IMR-90 (cell line): ENCODE measurements at regions not wholly inside any gene's neighbourhood (a gene's known extent, or its start where the extent isn't known, plus 50 kb on each side); places are given as distances from the start of the nearest gene placed in this dataset.

ENCODE experiments used
- ATAC-seq: fragments of 200-7000 bp; cut with Tn5 transposase; 2 replicates; pipeline ENCODE4 v1.9.1; 2020; ENCODE audit warnings: low read depth, mild to moderate bottlenecking, moderate library complexity
- BruUV-seq: library from RNA; stranded (reverse); fragments of 400-500 nt; replicated peaks from 2 replicates; lab custom pipeline; 2021; lab: Mats Ljungman, UMichigan
- CTCF ChIA-PET: fragments of 300-600 bp; formaldehyde crosslinking; extraction: SDS; loops from one replicate; lab custom pipeline; 2021; ENCODE audit warnings: antibody characterized with exemption; lab: Yijun Ruan, JAX
- POLR2A ChIA-PET: fragments of 300-600 bp; sonication (Branson Sonifier 250); formaldehyde crosslinking; loops from one replicate; lab custom pipeline; 2022; ENCODE audit warnings: antibody characterized with exemption; ENCODE audit not compliant: unreplicated experiment; lab: Charles Lee
- DNase-seq: peaks from one replicate; pipeline ENCODE4 v3.0.0; 2013
- H2AFZ ChIP-seq: replicated peaks from 2 replicates; pipeline ENCODE3; 2013; ENCODE audit warnings: low read length, mild to moderate bottlenecking; ENCODE audit not compliant: poor library complexity
- H2AK5ac ChIP-seq: 2 replicates; pipeline ENCODE4 v1.6.1; 2013; ENCODE audit warnings: low read depth, low read length, inconsistent platforms
- H2AK9ac ChIP-seq: replicated peaks from 2 replicates; pipeline ENCODE3; 2013; ENCODE audit warnings: mild to moderate bottlenecking, low read depth, low read length, moderate library complexity; ENCODE audit not compliant: poor library complexity
- H2BK120ac ChIP-seq: 2 replicates; pipeline ENCODE4 v1.6.1; 2013; ENCODE audit warnings: low read depth, low read length, inconsistent platforms
- H2BK15ac ChIP-seq: 3 replicates; pipeline ENCODE4 v1.6.1; 2013; ENCODE audit warnings: low read depth, low read length, inconsistent platforms
- H2BK20ac ChIP-seq: 2 replicates; pipeline ENCODE4 v1.6.1; 2013; ENCODE audit warnings: low read depth, mild to moderate bottlenecking, inconsistent platforms, low read length, moderate library complexity
- H2BK5ac ChIP-seq: 2 replicates; pipeline ENCODE4 v1.6.1; 2013; ENCODE audit warnings: mild to moderate bottlenecking, low read depth, low read length, inconsistent platforms; ENCODE audit not compliant: poor library complexity, severe bottlenecking
- H3K14ac ChIP-seq: replicated peaks from 2 replicates; pipeline ENCODE4 v1.6.1; 2013; ENCODE audit warnings: low read depth, low read length, inconsistent platforms
- H3K18ac ChIP-seq: 2 replicates; pipeline ENCODE4 v1.6.1; 2013; ENCODE audit warnings: low read depth, low read length, control low read depth
- H3K23ac ChIP-seq: 2 replicates; pipeline ENCODE4 v1.6.1; 2013; ENCODE audit warnings: low read depth, low read length, inconsistent platforms
- H3K27ac ChIP-seq: 2 replicates; pipeline ENCODE4 v1.5.1; 2013; ENCODE audit warnings: mild to moderate bottlenecking, control low read depth, low read length; ENCODE audit not compliant: insufficient read depth
- H3K27me3 ChIP-seq: 2 replicates; pipeline ENCODE4 v1.6.1; 2013; ENCODE audit warnings: low read length; ENCODE audit not compliant: control insufficient read depth, insufficient read depth
- H3K36me3 ChIP-seq: 2 replicates; pipeline ENCODE4 v1.6.1; 2013; ENCODE audit warnings: low read length, mixed read lengths; ENCODE audit not compliant: control insufficient read depth, insufficient read depth
- H3K4ac ChIP-seq: 2 replicates; pipeline ENCODE4 v1.6.1; 2013; ENCODE audit warnings: low read depth, low read length, inconsistent platforms
- H3K4me1 ChIP-seq: 2 replicates; pipeline ENCODE4 v1.6.1; 2013; ENCODE audit warnings: low read length, mixed read lengths; ENCODE audit not compliant: control insufficient read depth, insufficient read depth
- H3K4me2 ChIP-seq: 2 replicates; pipeline ENCODE4 v1.6.1; 2013; ENCODE audit warnings: low read depth, mild to moderate bottlenecking, control low read depth, low read length, moderate library complexity
- H3K4me3 ChIP-seq: 2 replicates; pipeline ENCODE4 v1.5.1; 2013; ENCODE audit warnings: low read depth, mild to moderate bottlenecking, control low read depth, low read length, moderate library complexity; ENCODE audit not compliant: insufficient read depth
- H3K56ac ChIP-seq: 2 replicates; pipeline ENCODE4 v1.6.1; 2013; ENCODE audit warnings: low read length, inconsistent platforms; ENCODE audit not compliant: insufficient read depth; ENCODE audit errors: extremely low read depth
- H3K79me1 ChIP-seq, 2 experiments: 2 replicates each; pipeline ENCODE4 v1.6.1; 2013; ENCODE audit warnings: low read length in 2 of 2, inconsistent platforms in 1 of 2, low read depth in 1 of 2
- H3K9ac ChIP-seq: 2 replicates; pipeline ENCODE4 v1.6.1; 2013; ENCODE audit warnings: low read depth, low read length, control low read depth
- H3K9me1 ChIP-seq: 2 replicates; pipeline ENCODE4 v1.6.1; 2013; ENCODE audit warnings: low read length, inconsistent platforms; ENCODE audit not compliant: insufficient read depth
- H3K9me3 ChIP-seq: 2 replicates; pipeline ENCODE4 v1.6.1; 2013; ENCODE audit warnings: low read length; ENCODE audit not compliant: control insufficient read depth, insufficient read depth
- H4K20me1 ChIP-seq: 2 replicates; pipeline ENCODE4 v1.6.1; 2013; ENCODE audit warnings: low read length, inconsistent platforms; ENCODE audit not compliant: insufficient read depth
- H4K5ac ChIP-seq: 2 replicates; pipeline ENCODE4 v1.6.1; 2013; ENCODE audit warnings: mild to moderate bottlenecking, low read depth, low read length, control low read depth
- H4K8ac ChIP-seq, 2 experiments: 2 replicates each; pipeline ENCODE4 v1.6.1; 2013; ENCODE audit warnings: low read depth in 2 of 2, low read length in 2 of 2, control low read depth in 1 of 2, inconsistent platforms in 1 of 2
- H4K91ac ChIP-seq: 2 replicates; pipeline ENCODE4 v1.6.1; 2013; ENCODE audit warnings: low read depth, low read length, inconsistent platforms; ENCODE audit not compliant: insufficient read depth
- BHLHE40 ChIP-seq: fragments of 150-350 bp; IDR thresholded peaks from 2 replicates; pipeline ENCODE4 v1.6.1; 2016; ENCODE audit warnings: mild to moderate bottlenecking, low read depth, low read length
- CHD1 ChIP-seq: IDR thresholded peaks from 2 replicates; pipeline ENCODE4 v1.6.1; 2012; ENCODE audit warnings: low read depth, low read length, improper control_type of control experiment
- POLR2A ChIP-seq: IDR thresholded peaks from 2 replicates; pipeline ENCODE4 v1.6.1; 2012; ENCODE audit warnings: mild to moderate bottlenecking, low read depth, low read length
- RAD21 ChIP-seq: IDR thresholded peaks from 2 replicates; pipeline ENCODE4 v1.6.1; 2012; ENCODE audit warnings: low read length, improper control_type of control experiment
- SMC3 ChIP-seq: fragments of 150-350 bp; IDR thresholded peaks from 2 replicates; pipeline ENCODE4 v1.6.1; 2016; ENCODE audit warnings: low read depth, mild to moderate bottlenecking, antibody characterized with exemption, low read length, moderate library complexity
- WGBS, 2 experiments: methylation state at CpG; one replicate each; pipeline versions ENCODE4 v1.1.5 to v1.1.7; 2013; ENCODE audit warnings: missing lambda C conversion rate in 2 of 2; ENCODE audit not compliant: insufficient read length in 1 of 2; ENCODE audit errors: extremely low coverage in 2 of 2; 5-methylcytosine and 5-hydroxymethylcytosine counted together
- dilution Hi-C: fragments of 300-500 bp; cut with HindIII; formaldehyde crosslinking; loops from one replicate; pipeline ENCODE4 v1.14.3; 2018; ENCODE audit warnings: low sequenced_read_pairs; ENCODE audit not compliant: unreplicated experiment
- in situ Hi-C: fragments of 300-500 bp; cut with MboI; formaldehyde crosslinking; loops from 3 replicates; pipeline ENCODE4 v1.14.3; 2019; ENCODE audit warnings: low sequenced_read_pairs, inconsistent platforms, mixed read lengths
- intact Hi-C: fragments of 100-400 bp; cut with micrococcal nuclease; formaldehyde crosslinking; loops from 2 replicates; pipeline ENCODE4 v1.10.0; 2022

DNA sequence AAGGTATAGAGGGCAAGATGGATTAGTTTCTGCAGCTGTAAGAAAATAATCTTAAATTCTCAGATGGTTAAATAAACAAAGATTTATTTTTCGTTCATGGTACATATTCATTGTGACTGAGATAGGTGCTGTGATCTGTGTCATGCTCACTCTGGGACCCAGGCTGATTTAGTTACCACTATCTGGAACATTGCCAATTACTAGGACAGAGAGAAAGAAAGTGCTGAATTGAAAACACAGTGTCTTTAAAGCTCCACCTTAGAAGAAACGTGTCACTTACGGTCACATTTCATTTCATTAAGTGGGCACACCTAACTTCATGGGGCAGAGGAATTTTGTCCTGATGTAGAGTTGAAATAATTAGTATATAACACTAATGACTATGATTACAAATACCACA, 430.0 kb downstream of the CCDC91 start:
- Histone ChIP-seq H4K91ac (no peak overlapping the region), H3K4me3 (no peak overlapping the region), H2BK20ac (no peak overlapping the region), H3K18ac (no peak overlapping the region), H3K79me1 (no peaks in the 10 kb centered on the region), H3K36me3 (no peaks in the 10 kb centered on the region), H3K4me2 (no peak overlapping the region), H2AK9ac (no peak overlapping the region), H2BK5ac (no peak overlapping the region), H3K4me1 (peaks cover 1% of the 10 kb centered on the region; the same call in 1 of the 2 replicates), H3K27me3 (peaks cover 2% of the 10 kb centered on the region; the same call in 1 of the 2 replicates), H3K27ac (no peak overlapping the region), H3K23ac (no peak overlapping the region), H3K9me1 (no peaks in the 10 kb centered on the region), H4K8ac (no peak overlapping the region), H4K20me1 (no peaks in the 10 kb centered on the region), H3K4ac (no peak overlapping the region), H2BK15ac (no peak overlapping the region), H2AK5ac (no peak overlapping the region), H2AFZ (no peak overlapping the region), H3K9me3 (no peaks in the 10 kb centered on the region), H3K9ac (no peak overlapping the region), H2BK120ac (no peak overlapping the region), H3K14ac (no peak overlapping the region), H3K56ac (no peak overlapping the region), H4K5ac (no peak overlapping the region)
- ChIA-PET CTCF (no interaction called here), POLR2A (no interaction called here)
- DNase-seq, result no peak
- TF ChIP-seq SMC3, result no peak
- TF ChIP-seq POLR2A, result no peak
- TF ChIP-seq RAD21, result no peak
- TF ChIP-seq BHLHE40, result no peak
- TF ChIP-seq CHD1, result no peak
- BruUV-seq, result no TSS peak
- no peak for ATAC-seq
- dilution Hi-C loops, result no loop called here
- WGBS, 2 experiments, result no CpG with 5 or more reads among the region's 3 CpGs
- in situ Hi-C loops, result no loop called here
- intact Hi-C loops, result no loop called here
